ENCODE measurements at regions not wholly inside any gene's neighbourhood (a gene's known extent, or its start where the extent isn't known, plus 50 kb on each side); places are given as distances from the start of the nearest gene placed in this dataset.

- no peak for TF ChIP-seq CTCF (conservative IDR thresholded peaks at IDR 0.05)
- TF ChIP-seq ZFX (IDR thresholded peaks at IDR 0.05), result no peak
These were observed 217.3 kb downstream of the ERMARD start for GRCh38 chr6:169968541-169969270.

Data from C4-2B (cell line).